ENCODE measurements at regions not wholly inside any gene's neighbourhood (a gene's known extent, or its start where the extent isn't known, plus 50 kb on each side); places are given as distances from the start of the nearest gene placed in this dataset.

DNA sequence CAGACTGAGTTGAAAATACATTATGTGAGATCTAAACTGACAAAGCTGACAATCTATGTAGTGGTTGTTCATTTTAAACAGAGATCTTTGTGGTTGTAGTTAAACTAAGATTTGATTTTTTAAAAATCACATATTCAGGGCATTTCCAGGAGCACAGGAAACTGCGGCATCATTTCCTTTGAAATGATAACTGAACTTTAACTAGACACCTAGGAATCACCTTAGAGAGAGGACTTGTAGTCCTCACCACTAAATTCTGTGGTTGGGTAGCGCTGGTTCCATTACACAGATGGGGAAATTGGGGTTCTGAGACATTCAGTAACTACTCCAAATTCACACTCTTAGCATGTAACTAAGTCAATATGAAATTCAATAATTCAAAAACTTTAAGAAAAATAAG lies 96.0 kb upstream of the TRIB2 start:
- TF ChIP-seq, protein P1, sequence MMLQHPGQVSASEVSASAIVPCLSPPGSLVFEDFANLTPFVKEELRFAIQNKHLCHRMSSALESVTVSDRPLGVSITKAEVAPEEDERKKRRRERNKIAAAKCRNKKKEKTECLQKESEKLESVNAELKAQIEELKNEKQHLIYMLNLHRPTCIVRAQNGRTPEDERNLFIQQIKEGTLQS (IDR thresholded peaks at IDR 0.05): no peak
- TF ChIP-seq ELF1 (IDR thresholded peaks at IDR 0.05; ENCODE audit: borderline replicate concordance, low read depth): no peak
- no peak for TF ChIP-seq ZFX (IDR thresholded peaks at IDR 0.05)
- no peak for TF ChIP-seq SP1 (IDR thresholded peaks at IDR 0.05; ENCODE audit: low read depth)
- TF ChIP-seq FOSL1 (IDR thresholded peaks at IDR 0.05; ENCODE audit: low read depth): no peak
- no peak for TF ChIP-seq EZH2phosphoT487 (IDR thresholded peaks at IDR 0.05; ENCODE audit: borderline replicate concordance)
- no peak for TF ChIP-seq REST (IDR thresholded peaks at IDR 0.05; ENCODE audit: low read depth)
- TF ChIP-seq CTCF (IDR thresholded peaks at IDR 0.05 in 2 of 3, conservative IDR thresholded peaks at IDR 0.05 in 1 of 3; ENCODE audit: borderline replicate concordance in 1 of 3, insufficient read depth in 1 of 3, low read depth in 2 of 3, low read length in 2 of 3): no peak
- no peak for TF ChIP-seq ZNF274 (IDR thresholded peaks at IDR 0.05; ENCODE audit: low read depth, low read length)
- no peak for TF ChIP-seq RAD21 (IDR thresholded peaks at IDR 0.05; ENCODE audit: low read depth)
- TF ChIP-seq POLR2AphosphoS5 (IDR thresholded peaks at IDR 0.05; ENCODE audit: low read depth, low read length): no peak
- TF ChIP-seq EZH2 (IDR thresholded peaks at IDR 0.05): no peak
- TF ChIP-seq ZBTB33 (IDR thresholded peaks at IDR 0.05; ENCODE audit: extremely low read depth, insufficient replicate concordance, low read length): no peak
- TF ChIP-seq YY1 (IDR thresholded peaks at IDR 0.05; ENCODE audit: extremely low read depth, insufficient replicate concordance, low read depth, low read length): no peak
- no peak for TF ChIP-seq SRF (IDR thresholded peaks at IDR 0.05; ENCODE audit: low read depth)
- ATAC-seq: no peak
- Histone ChIP-seq H3K9me2 (ENCODE audit: insufficient read depth) (no peaks in the 10 kb centered on the region), H4K20me1 (ENCODE audit: insufficient read depth) (no peaks in the 10 kb centered on the region), H3K27ac (ENCODE audit: low read depth, low read length) (no peak overlapping the region), H3K4me2 (ENCODE audit: low read length) (no peak overlapping the region), H3K36me3 (ENCODE audit: control insufficient read depth in 1 of 2, insufficient read depth in 2 of 2, low read length in 2 of 2) (no peaks in the 10 kb centered on the region), H3K79me2 (ENCODE audit: insufficient read depth, low read length) (no peaks in the 10 kb centered on the region), H3K27me3 (ENCODE audit: insufficient read depth, low read length) (no peaks in the 10 kb centered on the region), H3K4me3 (replicated peaks in 1 of 2; ENCODE audit: low read depth in 1 of 2, low read length in 2 of 2) (no peak overlapping the region), H3K4me1 (ENCODE audit: control insufficient read depth in 1 of 2, insufficient read depth in 2 of 2, low read length in 2 of 2) (no peaks in the 10 kb centered on the region), H3K9me3 (ENCODE audit: control insufficient read depth in 1 of 2, insufficient read depth in 1 of 2, low read depth in 1 of 2, low read length in 2 of 2) (no peaks in the 10 kb centered on the region), H2AFZ (ENCODE audit: low read depth, low read length, poor library complexity, severe bottlenecking) (no peak overlapping the region), H3K9ac (ENCODE audit: low read length) (no peak overlapping the region)
- BruUV-seq (replicated peaks): no TSS peak
- intact Hi-C loops (cut with micrococcal nuclease): no loop called here
- ChIA-PET POLR2A (no interaction called here), RAD21 (ENCODE audit: low non-redundant PET in 1 of 2, low total read pairs in 2 of 2, uncharacterized antibody in 2 of 2, unreplicated experiment in 2 of 2) (no interaction called here), CTCF (no interaction called here)
- DNase-seq (ENCODE audit: low read depth, low spot score): no peak
